H1 (cell line): ENCODE measurements at regions not wholly inside any gene's neighbourhood (a gene's known extent, or its start where the extent isn't known, plus 50 kb on each side); places are given as distances from the start of the nearest gene placed in this dataset.

Source experiments
- CTCF ChIA-PET: fragments of 300-600 bp; sonication (Branson Sonifier 250); formaldehyde crosslinking; loops from one replicate; lab custom pipeline; 2021; ENCODE audit not compliant: partially characterized antibody; lab: Charles Lee
- POLR2A ChIA-PET: fragments of 300-600 bp; sonication (Branson Sonifier 250); formaldehyde crosslinking; loops from one replicate; lab custom pipeline; 2021; ENCODE audit warnings: inconsistent platforms; ENCODE audit not compliant: partially characterized antibody; lab: Charles Lee
- DNase-seq, 2 experiments: peaks; one replicate each; pipeline versions ENCODE4 v3.0.0 to v3.0.0-alpha.2; 2010 to 2022; ENCODE audit warnings: low spot score in 2 of 2, low read depth in 1 of 2, mixed read lengths in 1 of 2
- FAIRE-seq: peaks from 2 replicates; lab custom pipeline; 2011; peaks lifted over from hg19 to GRCh38; lab: Jason Lieb, UNC
- H2AFZ ChIP-seq: 2 replicates; pipeline ENCODE4 v1.8.1; 2012; ENCODE audit warnings: low read length, inconsistent platforms
- H2AK5ac ChIP-seq: 2 replicates; pipeline ENCODE4 v1.6.1; 2013; ENCODE audit warnings: low read depth, low read length
- H2BK120ac ChIP-seq: replicated peaks from 2 replicates; pipeline ENCODE3; 2013; ENCODE audit warnings: low read depth, low read length, inconsistent platforms
- H2BK12ac ChIP-seq: 2 replicates; pipeline ENCODE4 v1.6.1; 2013; ENCODE audit warnings: low read depth, low read length
- H2BK15ac ChIP-seq: 2 replicates; pipeline ENCODE4 v1.6.1; 2013; ENCODE audit warnings: low read length
- H2BK20ac ChIP-seq: 2 replicates; pipeline ENCODE4 v1.6.1; 2013; ENCODE audit warnings: low read length
- H2BK5ac ChIP-seq: 2 replicates; pipeline ENCODE4 v1.6.1; 2013; ENCODE audit warnings: low read depth, low read length
- H3K14ac ChIP-seq: 2 replicates; pipeline ENCODE4 v1.6.1; 2013; ENCODE audit warnings: inconsistent platforms; ENCODE audit not compliant: insufficient read length
- H3K18ac ChIP-seq: 2 replicates; pipeline ENCODE4 v1.6.1; 2013; ENCODE audit warnings: low read length; ENCODE audit errors: extremely low read depth
- H3K23ac ChIP-seq: 2 replicates; pipeline ENCODE4 v1.6.1; 2013; ENCODE audit warnings: inconsistent platforms; ENCODE audit not compliant: insufficient read length
- H3K23me2 ChIP-seq: 2 replicates; pipeline ENCODE4 v1.6.1; 2013; ENCODE audit warnings: low read depth, low read length
- H3K27ac ChIP-seq: 2 replicates; pipeline ENCODE4 v1.6.1; 2011; ENCODE audit warnings: low read depth, low read length, inconsistent platforms
- H3K27me3 ChIP-seq, 4 experiments: replicated peaks in 1 of 4; 1 replicate in 1 of 4; 2 replicates in 3 of 4; pipeline versions ENCODE4 v1.6.1 to v1.8.1; 2011 to 2013; ENCODE audit warnings: low read length in 3 of 4, mild to moderate bottlenecking in 3 of 4, inconsistent platforms in 2 of 4, mixed read lengths in 2 of 4, moderate library complexity in 1 of 4; ENCODE audit not compliant: control insufficient read depth in 3 of 4, insufficient read depth in 3 of 4; ENCODE audit errors: extremely low read depth in 1 of 4
- H3K36me3 ChIP-seq, 4 experiments: 2 replicates each; pipeline versions ENCODE4 v1.6.1 to v1.8.1; 2011 to 2013; ENCODE audit warnings: mild to moderate bottlenecking in 4 of 4, low read length in 3 of 4, moderate library complexity in 2 of 4, control low read depth in 1 of 4, inconsistent platforms in 1 of 4; ENCODE audit not compliant: insufficient read depth in 4 of 4, control insufficient read depth in 2 of 4
- H3K4ac ChIP-seq: replicated peaks from 2 replicates; pipeline ENCODE3; 2013; ENCODE audit warnings: low read length, low read depth, mixed read lengths, inconsistent platforms; ENCODE audit not compliant: insufficient read length
- H3K4me1 ChIP-seq, 4 experiments: replicated peaks in 1 of 4; 1 replicate in 1 of 4; 2 replicates in 3 of 4; pipeline versions ENCODE4 v1.6.1 to v1.8.1; 2011 to 2013; ENCODE audit warnings: low read length in 3 of 4, inconsistent platforms in 2 of 4, mixed read lengths in 1 of 4; ENCODE audit not compliant: insufficient read depth in 4 of 4, control insufficient read depth in 3 of 4
- H3K4me2 ChIP-seq, 2 experiments: 2 replicates each; pipeline versions ENCODE4 v1.6.1 to v1.8.1; 2011 to 2013; ENCODE audit warnings: low read depth in 2 of 2, low read length in 2 of 2, control low read depth in 1 of 2, inconsistent platforms in 1 of 2, mild to moderate bottlenecking in 1 of 2; ENCODE audit not compliant: insufficient read depth in 1 of 2
- H3K4me3 ChIP-seq, 4 experiments: fragments of 200-600, 300-600 bp in 1 of 4; sonication (generic), shearing (Covaris generic), sonication (Bioruptor Twin) in 1 of 4; 2 replicates each; pipeline versions ENCODE4 v1.5.1 to v1.8.1; 2011 to 2016; ENCODE audit warnings: low read length in 4 of 4, low read depth in 3 of 4, control low read depth in 2 of 4, inconsistent platforms in 2 of 4, mild to moderate bottlenecking in 2 of 4, mixed read lengths in 1 of 4, moderate library complexity in 1 of 4; ENCODE audit not compliant: insufficient read depth in 2 of 4; ENCODE audit errors: extremely low read depth in 1 of 4
- H3K56ac ChIP-seq: replicated peaks from 2 replicates; pipeline ENCODE3; 2013; ENCODE audit warnings: low read depth, mild to moderate bottlenecking, mixed read lengths, low read length, inconsistent platforms; ENCODE audit not compliant: insufficient read length
- H3K79me1 ChIP-seq: 2 replicates; pipeline ENCODE4 v1.6.1; 2013; ENCODE audit warnings: low read depth, low read length, control low read depth
- H3K79me2 ChIP-seq, 2 experiments: 2 replicates each; pipeline versions ENCODE4 v1.6.1 to v1.8.1; 2012 to 2013; ENCODE audit warnings: low read length in 2 of 2, mild to moderate bottlenecking in 2 of 2, inconsistent platforms in 1 of 2; ENCODE audit not compliant: insufficient read depth in 2 of 2, control insufficient read depth in 1 of 2
- H3K9ac ChIP-seq, 4 experiments: replicated peaks in 1 of 4; 1 replicate in 1 of 4; 2 replicates in 3 of 4; pipeline versions ENCODE4 v1.6.1 to v1.8.1; 2011 to 2013; ENCODE audit warnings: low read depth in 3 of 4, low read length in 3 of 4, control low read depth in 2 of 4, mild to moderate bottlenecking in 2 of 4, moderate library complexity in 2 of 4, inconsistent platforms in 1 of 4; ENCODE audit errors: extremely low read depth in 1 of 4
- H3K9me3 ChIP-seq, 2 experiments: 2 replicates each; pipeline versions ENCODE4 v1.6.1 to v1.8.1; 2012 to 2013; ENCODE audit warnings: mild to moderate bottlenecking in 2 of 2, moderate library complexity in 2 of 2, control low read depth in 1 of 2, inconsistent platforms in 1 of 2, low read depth in 1 of 2, low read length in 1 of 2, mixed read lengths in 1 of 2; ENCODE audit not compliant: insufficient read depth in 2 of 2
- H4K20me1 ChIP-seq, 2 experiments: replicated peaks in 1 of 2; 2 replicates each; pipeline versions ENCODE3 to v1.8.1; 2011 to 2013; ENCODE audit warnings: inconsistent platforms in 2 of 2, low read length in 2 of 2, mild to moderate bottlenecking in 1 of 2; ENCODE audit not compliant: insufficient read depth in 2 of 2, control insufficient read depth in 1 of 2
- H4K5ac ChIP-seq: 2 replicates; pipeline ENCODE4 v1.6.1; 2013; ENCODE audit warnings: low read length, low read depth, mixed read lengths, inconsistent platforms; ENCODE audit not compliant: insufficient read length
- H4K8ac ChIP-seq: 2 replicates; pipeline ENCODE4 v1.8.0; 2013; ENCODE audit warnings: mild to moderate bottlenecking, moderate library complexity, low read length, inconsistent platforms; ENCODE audit not compliant: insufficient read depth; ENCODE audit errors: extremely low read depth
- H4K91ac ChIP-seq: replicated peaks from 2 replicates; pipeline ENCODE3; 2013; ENCODE audit warnings: low read length, mixed read lengths, inconsistent platforms; ENCODE audit not compliant: insufficient read length
- BACH1 ChIP-seq: IDR thresholded peaks from 2 replicates; pipeline ENCODE4 v1.6.1; 2012; ENCODE audit warnings: low read length, improper control_type of control experiment
- CBX8 ChIP-seq: fragments of 300-800, 300-1000 bp; sonication (generic); IDR thresholded peaks from 2 replicates; pipeline ENCODE4 v1.7.1; 2016; ENCODE audit warnings: low read depth, low read length, borderline replicate concordance
- CREB1 ChIP-seq: IDR thresholded peaks from 2 replicates; pipeline ENCODE4 v1.6.1; 2012; ENCODE audit warnings: inconsistent platforms
- ZNF274 ChIP-seq: IDR thresholded peaks from 2 replicates; pipeline ENCODE4 v1.7.0; 2012; ENCODE audit warnings: low read length, borderline replicate concordance; ENCODE audit errors: extremely low read depth
- WGBS, 2 experiments: shearing (Covaris generic) in 1 of 2; methylation state at CpG; one replicate each; pipeline versions ENCODE4 v1.1.6 to v1.1.7; 2013 to 2015; ENCODE audit warnings: low lambda C conversion rate in 2 of 2, mixed read lengths in 2 of 2, inconsistent platforms in 1 of 2, low coverage in 1 of 2, missing lambda C conversion rate in 1 of 2; ENCODE audit not compliant: insufficient replicate concordance in 2 of 2, insufficient coverage in 1 of 2, insufficient read length in 1 of 2; ENCODE audit errors: extremely low coverage in 1 of 2, missing lambda C conversion rate in 1 of 2; 5-methylcytosine and 5-hydroxymethylcytosine counted together
- TF ChIP-seq, protein P1 (sequence below): IDR thresholded peaks from 2 replicates; pipeline ENCODE4 v1.6.1; 2011; ENCODE audit warnings: low read length, improper control_type of control experiment
- TF ChIP-seq, protein P2 (sequence below): IDR thresholded peaks from 2 replicates; pipeline ENCODE4 v1.6.1; 2012; ENCODE audit warnings: inconsistent platforms

DNA sequence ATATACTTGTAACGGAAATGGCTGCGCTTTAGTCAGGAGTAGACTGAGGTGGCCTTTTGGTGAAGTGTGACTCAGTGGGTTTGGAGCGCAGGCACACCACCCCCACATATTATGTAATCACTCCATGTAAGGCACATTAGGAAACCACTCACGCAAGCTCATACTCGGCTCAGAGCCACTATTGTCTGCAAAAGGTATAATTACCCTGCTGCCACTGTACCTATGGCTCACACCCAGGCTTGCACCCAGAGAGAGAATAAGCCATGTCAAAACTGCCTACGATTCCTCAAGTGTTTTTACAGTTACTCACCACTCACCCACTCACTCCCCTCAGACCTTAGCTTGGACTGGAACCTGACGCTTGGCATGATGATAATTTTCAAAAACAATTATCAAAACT is 611.9 kb upstream of the CCDC54 start:
- ChIA-PET CTCF (no interaction called here), POLR2A (no interaction called here)
- no peak overlapping the region for H4K5ac ChIP-seq
- no peak overlapping the region for H2BK5ac ChIP-seq
- H2AK5ac ChIP-seq, result no peak overlapping the region
- no peak overlapping the region for H3K27ac ChIP-seq
- H4K20me1 ChIP-seq, result no peaks in the 10 kb centered on the region
- no peak overlapping the region for H3K9ac ChIP-seq
- no peak for DNase-seq
- no peak for FAIRE-seq
- H2BK12ac ChIP-seq, result no peak overlapping the region
- 94% methylated on average over 7 of the region's 7 CpGs; no CpG with 5 or more reads in 1 of the 2 experiments for WGBS, 2 experiments
- TF ChIP-seq BACH1 (no peak), CREB1 (no peak), CBX8 (no peak), ZNF274 (no peak)
- TF ChIP-seq, protein P1, sequence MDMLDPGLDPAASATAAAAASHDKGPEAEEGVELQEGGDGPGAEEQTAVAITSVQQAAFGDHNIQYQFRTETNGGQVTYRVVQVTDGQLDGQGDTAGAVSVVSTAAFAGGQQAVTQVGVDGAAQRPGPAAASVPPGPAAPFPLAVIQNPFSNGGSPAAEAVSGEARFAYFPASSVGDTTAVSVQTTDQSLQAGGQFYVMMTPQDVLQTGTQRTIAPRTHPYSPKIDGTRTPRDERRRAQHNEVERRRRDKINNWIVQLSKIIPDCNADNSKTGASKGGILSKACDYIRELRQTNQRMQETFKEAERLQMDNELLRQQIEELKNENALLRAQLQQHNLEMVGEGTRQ, result no peak
- TF ChIP-seq, protein P2, sequence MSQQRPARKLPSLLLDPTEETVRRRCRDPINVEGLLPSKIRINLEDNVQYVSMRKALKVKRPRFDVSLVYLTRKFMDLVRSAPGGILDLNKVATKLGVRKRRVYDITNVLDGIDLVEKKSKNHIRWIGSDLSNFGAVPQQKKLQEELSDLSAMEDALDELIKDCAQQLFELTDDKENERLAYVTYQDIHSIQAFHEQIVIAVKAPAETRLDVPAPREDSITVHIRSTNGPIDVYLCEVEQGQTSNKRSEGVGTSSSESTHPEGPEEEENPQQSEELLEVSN, result no peak
- peaks cover 0 to 2% of the 10 kb centered on the region in 2 experiments; a peak in 1 of 4 replicates for H3K9me3 ChIP-seq
- H3K79me2 ChIP-seq, result no peaks in the 10 kb centered on the region
- no peaks in the 10 kb centered on the region for H3K36me3 ChIP-seq
- no peak overlapping the region for H4K8ac ChIP-seq
- H3K4me3 ChIP-seq, result no peak overlapping the region
- H2BK15ac ChIP-seq, result no peak overlapping the region
- no peaks in the 10 kb centered on the region for H3K79me1 ChIP-seq
- H3K27me3 ChIP-seq, result no peaks in the 10 kb centered on the region
- no peak overlapping the region for H3K4me2 ChIP-seq
- H2BK120ac ChIP-seq, result no peak overlapping the region
- no peaks in the 10 kb centered on the region for H3K23me2 ChIP-seq
- H3K4ac ChIP-seq, result no peak overlapping the region
- no peak overlapping the region for H3K14ac ChIP-seq
- no peak overlapping the region for H3K23ac ChIP-seq
- no peaks in the 10 kb centered on the region for H3K4me1 ChIP-seq
- no peak overlapping the region for H3K56ac ChIP-seq
- H2AFZ ChIP-seq, result no peak overlapping the region
- no peak overlapping the region for H4K91ac ChIP-seq
- no peak overlapping the region for H2BK20ac ChIP-seq
- no peak overlapping the region for H3K18ac ChIP-seq
